ENCODE measurements at regions not wholly inside any gene's neighbourhood (a gene's known extent, or its start where the extent isn't known, plus 50 kb on each side); places are given as distances from the start of the nearest gene placed in this dataset.

DNA sequence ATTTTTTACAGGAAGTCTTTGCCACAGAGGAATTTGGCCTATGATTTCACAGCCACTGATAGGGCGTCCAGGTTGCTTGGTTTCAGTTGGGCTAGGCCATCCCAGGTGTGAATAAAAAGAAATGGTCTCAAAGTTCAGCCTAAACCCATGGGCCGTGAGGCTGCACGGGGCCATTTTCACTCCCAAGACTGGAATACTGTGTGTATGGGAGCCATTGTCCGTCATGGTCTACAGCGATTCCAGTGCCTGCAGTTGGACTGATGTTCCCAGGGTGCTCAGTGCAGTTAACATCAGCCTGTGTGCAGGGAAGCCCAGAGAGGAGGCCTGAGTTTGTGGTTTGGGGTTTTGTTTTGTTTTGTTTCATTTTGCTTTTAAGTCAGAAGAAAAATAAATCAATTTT, 133.2 kb downstream of the ADSS2 start:
- TF ChIP-seq, protein P1, sequence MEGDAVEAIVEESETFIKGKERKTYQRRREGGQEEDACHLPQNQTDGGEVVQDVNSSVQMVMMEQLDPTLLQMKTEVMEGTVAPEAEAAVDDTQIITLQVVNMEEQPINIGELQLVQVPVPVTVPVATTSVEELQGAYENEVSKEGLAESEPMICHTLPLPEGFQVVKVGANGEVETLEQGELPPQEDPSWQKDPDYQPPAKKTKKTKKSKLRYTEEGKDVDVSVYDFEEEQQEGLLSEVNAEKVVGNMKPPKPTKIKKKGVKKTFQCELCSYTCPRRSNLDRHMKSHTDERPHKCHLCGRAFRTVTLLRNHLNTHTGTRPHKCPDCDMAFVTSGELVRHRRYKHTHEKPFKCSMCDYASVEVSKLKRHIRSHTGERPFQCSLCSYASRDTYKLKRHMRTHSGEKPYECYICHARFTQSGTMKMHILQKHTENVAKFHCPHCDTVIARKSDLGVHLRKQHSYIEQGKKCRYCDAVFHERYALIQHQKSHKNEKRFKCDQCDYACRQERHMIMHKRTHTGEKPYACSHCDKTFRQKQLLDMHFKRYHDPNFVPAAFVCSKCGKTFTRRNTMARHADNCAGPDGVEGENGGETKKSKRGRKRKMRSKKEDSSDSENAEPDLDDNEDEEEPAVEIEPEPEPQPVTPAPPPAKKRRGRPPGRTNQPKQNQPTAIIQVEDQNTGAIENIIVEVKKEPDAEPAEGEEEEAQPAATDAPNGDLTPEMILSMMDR (IDR thresholded peaks at IDR 0.05; ENCODE audit: low read length) = no peak
- TF ChIP-seq EZH2 (IDR thresholded peaks at IDR 0.05; ENCODE audit: borderline replicate concordance, low read length) = no peak
- Histone ChIP-seq H3K36me3 (ENCODE audit: insufficient read depth, low read length) (no peaks in the 10 kb centered on the region; the same call in 1 of the 2 replicates), H4K20me1 (ENCODE audit: insufficient read depth, low read length) (no peaks in the 10 kb centered on the region), H3K27ac (ENCODE audit: low read depth, low read length, poor library complexity, severe bottlenecking) (no peak overlapping the region), H3F3A (ENCODE audit: insufficient read depth, low read length) (no peaks in the 10 kb centered on the region), H3K9ac (ENCODE audit: low read length) (no peak overlapping the region), H3K9me3 (ENCODE audit: low read length) (no peaks in the 10 kb centered on the region), H3K27me3 (ENCODE audit: insufficient read depth, low read length) (no peaks in the 10 kb centered on the region), H3K4me2 (ENCODE audit: low read length) (no peak overlapping the region), H3K4me3 (ENCODE audit: low read depth, low read length, poor library complexity, severe bottlenecking) (no peak overlapping the region), H3K9me2 (ENCODE audit: low read depth, low read length) (no peaks in the 10 kb centered on the region), H3K79me2 (ENCODE audit: insufficient read depth, low read length) (no peaks in the 10 kb centered on the region), H3K4me1 (ENCODE audit: insufficient read depth, low read length, severe bottlenecking) (peaks cover 10% of the 10 kb centered on the region), H2AFZ (ENCODE audit: low read length) (no peak overlapping the region)

DNA sequence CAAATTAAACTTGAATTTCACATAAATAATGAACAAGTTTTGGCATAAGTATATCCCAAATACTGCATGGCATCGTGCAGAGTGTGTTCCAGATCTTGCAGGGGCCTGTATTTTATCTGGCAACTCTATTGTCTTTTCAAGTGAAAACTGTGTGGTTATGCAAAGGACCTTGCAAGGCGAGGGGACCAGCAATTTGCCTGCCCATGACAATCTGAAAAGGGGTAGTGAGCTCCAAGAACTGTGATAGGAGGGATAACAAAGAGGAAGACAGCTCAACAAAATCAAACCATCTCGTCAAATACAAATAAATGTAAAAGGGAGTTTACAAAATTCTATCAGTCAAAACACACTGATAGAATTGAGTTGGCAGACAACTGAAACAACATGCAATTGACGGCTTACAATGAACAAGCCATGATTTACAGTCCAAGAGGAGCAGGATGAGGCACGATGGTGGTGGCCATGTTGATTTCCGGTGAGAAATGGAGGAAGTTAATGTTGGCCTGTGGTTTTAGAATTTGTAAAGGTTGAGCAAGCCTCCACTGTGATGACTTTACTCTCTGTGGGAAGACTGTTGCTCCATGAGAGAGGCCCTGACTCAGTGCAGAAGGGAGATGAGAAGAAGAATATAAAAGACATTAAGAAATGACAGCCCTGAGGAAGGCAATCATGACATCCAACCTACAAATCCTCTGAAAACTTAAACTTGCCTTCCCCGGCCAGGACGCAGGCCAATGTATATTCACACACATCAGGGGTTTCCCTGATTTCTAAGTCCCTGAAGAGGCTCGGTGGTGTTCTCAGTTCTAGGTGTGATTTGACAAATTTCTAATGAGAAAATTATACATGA, 132.2 kb downstream of the ADSS2 start:
- Histone ChIP-seq H3K9me3 (ENCODE audit: low read length) (no peaks in the 10 kb centered on the region), H3F3A (ENCODE audit: insufficient read depth, low read length) (no peaks in the 10 kb centered on the region), H3K79me2 (ENCODE audit: insufficient read depth, low read length) (no peaks in the 10 kb centered on the region), H3K9ac (ENCODE audit: low read length) (no peak overlapping the region), H3K27ac (ENCODE audit: low read depth, low read length, poor library complexity, severe bottlenecking) (no peak overlapping the region), H4K20me1 (ENCODE audit: insufficient read depth, low read length) (no peaks in the 10 kb centered on the region), H3K4me2 (ENCODE audit: low read length) (no peak overlapping the region), H3K9me2 (ENCODE audit: low read depth, low read length) (no peaks in the 10 kb centered on the region), H3K36me3 (ENCODE audit: insufficient read depth, low read length) (no peaks in the 10 kb centered on the region; the same call in 1 of the 2 replicates), H3K4me1 (ENCODE audit: insufficient read depth, low read length, severe bottlenecking) (peaks cover 10% of the 10 kb centered on the region), H2AFZ (ENCODE audit: low read length) (no peak overlapping the region), H3K4me3 (ENCODE audit: low read depth, low read length, poor library complexity, severe bottlenecking) (no peak overlapping the region), H3K27me3 (ENCODE audit: insufficient read depth, low read length) (no peaks in the 10 kb centered on the region)
- TF ChIP-seq, protein P1 (IDR thresholded peaks at IDR 0.05; ENCODE audit: low read length) = no peak
- TF ChIP-seq EZH2 (IDR thresholded peaks at IDR 0.05; ENCODE audit: borderline replicate concordance, low read length) = no peak

DNA sequence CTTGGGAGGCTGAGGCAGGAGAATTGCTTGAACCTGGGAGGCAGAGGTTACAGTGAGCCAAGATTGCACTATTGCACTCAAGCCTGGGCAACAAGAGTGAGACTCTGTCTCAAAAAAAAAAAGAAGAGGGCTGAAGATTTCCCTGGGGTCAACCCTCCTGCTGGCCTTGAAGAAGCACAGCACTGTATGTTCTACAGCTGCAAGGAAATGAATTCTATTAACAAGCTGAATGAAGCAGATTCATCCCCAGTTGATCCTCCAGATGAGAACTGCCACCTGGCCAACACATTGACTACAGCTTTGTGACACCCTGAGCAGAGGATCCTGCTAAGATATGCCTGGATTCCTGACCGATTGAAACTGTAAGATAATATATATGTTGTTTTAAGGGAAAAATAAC, 129.5 kb downstream of the ADSS2 start:
- Histone ChIP-seq H3F3A (ENCODE audit: insufficient read depth, low read length) (no peaks in the 10 kb centered on the region), H3K9me3 (ENCODE audit: low read length) (no peaks in the 10 kb centered on the region), H3K79me2 (ENCODE audit: insufficient read depth, low read length) (no peaks in the 10 kb centered on the region), H2AFZ (ENCODE audit: low read length) (no peak overlapping the region), H3K9me2 (ENCODE audit: low read depth, low read length) (no peaks in the 10 kb centered on the region), H3K27me3 (ENCODE audit: insufficient read depth, low read length) (no peaks in the 10 kb centered on the region), H4K20me1 (ENCODE audit: insufficient read depth, low read length) (no peaks in the 10 kb centered on the region), H3K36me3 (ENCODE audit: insufficient read depth, low read length) (no peaks in the 10 kb centered on the region; the same call in 1 of the 2 replicates), H3K9ac (ENCODE audit: low read length) (no peak overlapping the region), H3K4me3 (ENCODE audit: low read depth, low read length, poor library complexity, severe bottlenecking) (no peak overlapping the region), H3K4me1 (ENCODE audit: insufficient read depth, low read length, severe bottlenecking) (peaks cover 13% of the 10 kb centered on the region), H3K27ac (ENCODE audit: low read depth, low read length, poor library complexity, severe bottlenecking) (no peak overlapping the region), H3K4me2 (ENCODE audit: low read length) (no peak overlapping the region)
- TF ChIP-seq, protein P1 (IDR thresholded peaks at IDR 0.05; ENCODE audit: low read length) = no peak
- no peak for TF ChIP-seq EZH2 (IDR thresholded peaks at IDR 0.05; ENCODE audit: borderline replicate concordance, low read length)
